ENCODE measurements at regions not wholly inside any gene's neighbourhood (a gene's known extent, or its start where the extent isn't known, plus 50 kb on each side); places are given as distances from the start of the nearest gene placed in this dataset.
"Not testable (repeated sequence)": the region's sequence is repeated elsewhere in the genome, so short reads cannot be mapped to it uniquely, and the experiment has no call there.

DNA sequence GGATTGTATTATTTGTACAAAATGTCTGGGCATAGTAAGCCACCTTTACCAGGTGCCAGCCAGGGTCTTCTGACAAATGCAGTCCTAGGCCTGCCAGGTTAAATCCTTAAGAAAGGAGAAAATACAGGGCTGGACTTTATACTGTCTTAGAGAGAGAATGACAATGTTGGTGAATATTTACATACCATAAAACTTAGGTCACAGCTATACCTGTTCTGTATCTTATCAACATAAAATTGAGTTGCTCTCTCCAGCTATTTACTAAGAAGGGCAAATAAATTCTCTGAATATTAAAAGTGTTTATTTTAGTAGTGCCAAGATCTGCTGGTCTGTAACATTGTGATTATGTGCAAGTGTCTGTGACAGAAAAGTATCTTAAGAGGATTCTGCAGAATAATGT is 971.1 kb downstream of the AACS start:
- Histone ChIP-seq H3K9me3 (no peaks in the 10 kb centered on the region), H3K4me1 (peaks cover 0 to 7% (median 0%) of the 10 kb centered on the region in 4 donors), H3K36me3 (no peaks in the 10 kb centered on the region), H3K27me3 (no peaks in the 10 kb centered on the region), H3K4me3 (no peak overlapping the region), H3K27ac (no peak overlapping the region)
- ATAC-seq = no peak
- no peak for DNase-seq
- intact Hi-C loops (cut with DNase I) = no loop called here
- TF ChIP-seq POLR2A (IDR thresholded peaks at IDR 0.05) = no peak
- TF ChIP-seq, protein P1, sequence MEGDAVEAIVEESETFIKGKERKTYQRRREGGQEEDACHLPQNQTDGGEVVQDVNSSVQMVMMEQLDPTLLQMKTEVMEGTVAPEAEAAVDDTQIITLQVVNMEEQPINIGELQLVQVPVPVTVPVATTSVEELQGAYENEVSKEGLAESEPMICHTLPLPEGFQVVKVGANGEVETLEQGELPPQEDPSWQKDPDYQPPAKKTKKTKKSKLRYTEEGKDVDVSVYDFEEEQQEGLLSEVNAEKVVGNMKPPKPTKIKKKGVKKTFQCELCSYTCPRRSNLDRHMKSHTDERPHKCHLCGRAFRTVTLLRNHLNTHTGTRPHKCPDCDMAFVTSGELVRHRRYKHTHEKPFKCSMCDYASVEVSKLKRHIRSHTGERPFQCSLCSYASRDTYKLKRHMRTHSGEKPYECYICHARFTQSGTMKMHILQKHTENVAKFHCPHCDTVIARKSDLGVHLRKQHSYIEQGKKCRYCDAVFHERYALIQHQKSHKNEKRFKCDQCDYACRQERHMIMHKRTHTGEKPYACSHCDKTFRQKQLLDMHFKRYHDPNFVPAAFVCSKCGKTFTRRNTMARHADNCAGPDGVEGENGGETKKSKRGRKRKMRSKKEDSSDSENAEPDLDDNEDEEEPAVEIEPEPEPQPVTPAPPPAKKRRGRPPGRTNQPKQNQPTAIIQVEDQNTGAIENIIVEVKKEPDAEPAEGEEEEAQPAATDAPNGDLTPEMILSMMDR (IDR thresholded peaks at IDR 0.05) = no peak

DNA sequence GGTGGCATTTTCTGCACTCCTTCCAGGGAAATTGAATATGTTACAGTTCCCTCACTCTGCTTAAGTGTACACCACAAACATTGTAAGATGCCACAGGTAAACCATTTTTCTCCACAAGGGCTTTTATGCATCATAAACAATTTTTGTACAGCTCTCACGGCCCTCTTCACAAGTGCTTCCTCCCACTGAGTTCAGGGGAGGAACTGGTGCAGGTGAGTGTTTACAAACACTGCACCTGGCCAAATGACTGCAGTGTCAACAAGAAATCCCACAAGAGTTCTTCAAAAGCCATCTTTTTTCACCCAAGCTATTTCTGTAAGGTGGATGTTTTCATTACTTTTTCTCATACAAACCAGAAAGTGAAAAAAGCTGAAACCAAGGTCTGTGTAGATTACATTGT is 973.2 kb downstream of the AACS start:
- no peak for ATAC-seq
- no peaks in the 10 kb centered on the region for H3K9me3 ChIP-seq
- H3K27me3 ChIP-seq = no peaks in the 10 kb centered on the region
- intact Hi-C loops (cut with DNase I) = no loop called here
- no peaks in the 10 kb centered on the region for H3K36me3 ChIP-seq
- peaks cover 0 to 7% (median 0%) of the 10 kb centered on the region in 4 donors for H3K4me1 ChIP-seq
- no peak overlapping the region for H3K4me3 ChIP-seq
- H3K27ac ChIP-seq = no peak overlapping the region
- WGBS (ENCODE audit: insufficient coverage, low coverage, low lambda C conversion rate, missing lambda C conversion rate) = 73% methylated on average over 1 of the region's 1 CpG
- TF ChIP-seq, protein P1 (IDR thresholded peaks at IDR 0.05) = no peak
- TF ChIP-seq POLR2A (IDR thresholded peaks at IDR 0.05) = no peak
- no peak for DNase-seq

DNA sequence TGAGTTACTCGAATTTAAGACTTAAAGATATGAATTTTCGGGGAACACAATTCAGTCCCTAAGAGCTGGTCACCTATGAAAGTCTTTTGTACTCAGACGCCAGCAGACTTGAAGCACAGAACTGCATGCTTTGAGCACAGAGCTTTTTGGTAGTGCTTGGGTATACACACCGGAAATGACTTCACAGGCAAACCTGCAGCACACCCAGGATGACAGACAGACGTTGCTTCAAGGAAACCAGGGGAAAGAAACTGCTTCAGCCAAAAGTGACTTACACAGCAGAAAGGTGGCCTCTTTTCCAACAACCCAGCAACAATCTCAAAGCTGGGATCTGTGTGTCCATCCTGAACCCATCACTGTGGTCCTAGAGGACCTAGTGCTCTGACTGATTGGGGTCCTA is 975.1 kb downstream of the AACS start:
- no peak for DNase-seq
- H3K4me1 ChIP-seq = no peaks in the 10 kb centered on the region
- intact Hi-C loops (cut with DNase I) = no loop called here
- no peaks in the 10 kb centered on the region for H3K9me3 ChIP-seq
- H3K36me3 ChIP-seq = no peaks in the 10 kb centered on the region
- H3K27ac ChIP-seq = no peak overlapping the region
- no peak for ATAC-seq
- TF ChIP-seq POLR2A (IDR thresholded peaks at IDR 0.05) = no peak
- TF ChIP-seq, protein P1 (IDR thresholded peaks at IDR 0.05) = no peak
- WGBS (ENCODE audit: insufficient coverage, low coverage, low lambda C conversion rate, missing lambda C conversion rate) = 48% methylated on average over 2 of the region's 5 CpGs
- no peak overlapping the region for H3K4me3 ChIP-seq
- no peaks in the 10 kb centered on the region for H3K27me3 ChIP-seq

DNA sequence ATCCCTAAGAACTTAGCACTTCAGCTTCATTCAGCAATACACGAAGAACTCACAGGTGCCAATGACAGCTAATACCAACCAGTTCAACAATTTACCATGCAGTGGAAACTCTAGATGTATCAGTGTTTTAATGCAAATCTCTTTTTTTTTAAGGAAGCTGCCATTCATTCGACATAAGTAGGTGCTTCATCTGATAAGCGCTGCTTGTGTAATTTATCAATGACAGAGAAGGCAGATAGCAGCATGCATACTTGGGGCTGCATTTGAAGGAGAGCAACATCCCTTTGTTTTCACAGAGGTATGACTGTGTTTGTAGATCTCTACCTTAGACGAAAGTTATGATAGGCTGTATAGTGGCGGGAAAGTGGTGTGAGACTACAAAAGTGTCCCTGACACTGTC is 977.1 kb downstream of the AACS start:
- Histone ChIP-seq H3K4me1 (no peaks in the 10 kb centered on the region), H3K27me3 (no peaks in the 10 kb centered on the region), H3K9me3 (no peaks in the 10 kb centered on the region), H3K36me3 (no peaks in the 10 kb centered on the region), H3K4me3 (no peak overlapping the region), H3K27ac (no peak overlapping the region)
- DNase-seq (no peak), ATAC-seq (no peak)
- 58% methylated on average over 4 of the region's 5 CpGs for WGBS (ENCODE audit: insufficient coverage, low coverage, low lambda C conversion rate, missing lambda C conversion rate)
- TF ChIP-seq, protein P1 (IDR thresholded peaks at IDR 0.05) = no peak
- no peak for TF ChIP-seq POLR2A (IDR thresholded peaks at IDR 0.05)
- intact Hi-C loops (cut with DNase I) = no loop called here

DNA sequence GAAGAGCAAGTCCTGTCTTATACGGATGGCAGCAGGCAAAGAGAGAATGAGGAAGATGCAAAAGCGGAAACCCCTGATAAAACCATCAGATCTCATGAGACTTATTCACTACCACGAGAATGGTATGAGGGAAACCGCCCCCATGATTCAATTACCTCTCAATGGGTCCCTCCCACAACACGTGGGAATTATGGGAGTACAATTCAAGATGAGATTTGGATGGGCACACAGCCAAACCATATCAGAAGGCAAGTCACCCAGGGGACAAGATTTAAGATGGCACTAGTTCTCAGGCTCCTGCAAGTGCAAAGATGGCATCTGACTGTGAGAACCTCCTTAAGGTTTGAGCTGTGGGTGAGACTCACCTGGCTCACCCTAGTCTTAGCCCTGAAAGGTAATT is 984.3 kb downstream of the AACS start:
- H3K4me3 ChIP-seq; H3K27me3 ChIP-seq; H3K4me1 ChIP-seq; H3K9me3 ChIP-seq; H3K27ac ChIP-seq; intact Hi-C loops (cut with DNase I); DNase-seq; H3K36me3 ChIP-seq; ATAC-seq: not testable (repeated sequence)
- WGBS (ENCODE audit: insufficient coverage, low coverage, low lambda C conversion rate, missing lambda C conversion rate) = 64% methylated on average over 5 of the region's 5 CpGs
